ENCODE measurements at regions not wholly inside any gene's neighbourhood (a gene's known extent, or its start where the extent isn't known, plus 50 kb on each side); places are given as distances from the start of the nearest gene placed in this dataset.

DNA sequence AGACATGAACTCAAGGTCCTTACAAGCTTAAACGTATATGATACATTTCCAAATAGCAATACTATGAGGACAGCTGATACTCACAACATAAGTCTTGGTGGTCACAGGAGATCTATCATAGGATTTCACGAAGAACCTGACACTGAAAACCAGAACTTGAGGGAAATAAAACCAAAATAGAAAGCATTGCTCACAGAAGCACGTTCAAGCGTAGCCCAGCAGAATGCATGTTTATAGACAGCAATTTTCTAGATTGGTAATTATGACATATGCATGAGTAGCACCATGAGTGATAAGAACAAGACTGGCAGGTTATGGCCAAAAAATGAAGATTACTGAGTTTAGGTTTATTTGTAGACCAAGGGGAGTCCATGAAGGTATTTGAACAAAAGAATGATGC is 243.5 kb downstream of the ETS1 start:
- no peak for TF ChIP-seq RARB (CRISPR knock-in tag; IDR thresholded peaks at IDR 0.05)
- TF ChIP-seq ESRRG (CRISPR knock-in tag; IDR thresholded peaks at IDR 0.05): no peak
- TF ChIP-seq, protein P1, sequence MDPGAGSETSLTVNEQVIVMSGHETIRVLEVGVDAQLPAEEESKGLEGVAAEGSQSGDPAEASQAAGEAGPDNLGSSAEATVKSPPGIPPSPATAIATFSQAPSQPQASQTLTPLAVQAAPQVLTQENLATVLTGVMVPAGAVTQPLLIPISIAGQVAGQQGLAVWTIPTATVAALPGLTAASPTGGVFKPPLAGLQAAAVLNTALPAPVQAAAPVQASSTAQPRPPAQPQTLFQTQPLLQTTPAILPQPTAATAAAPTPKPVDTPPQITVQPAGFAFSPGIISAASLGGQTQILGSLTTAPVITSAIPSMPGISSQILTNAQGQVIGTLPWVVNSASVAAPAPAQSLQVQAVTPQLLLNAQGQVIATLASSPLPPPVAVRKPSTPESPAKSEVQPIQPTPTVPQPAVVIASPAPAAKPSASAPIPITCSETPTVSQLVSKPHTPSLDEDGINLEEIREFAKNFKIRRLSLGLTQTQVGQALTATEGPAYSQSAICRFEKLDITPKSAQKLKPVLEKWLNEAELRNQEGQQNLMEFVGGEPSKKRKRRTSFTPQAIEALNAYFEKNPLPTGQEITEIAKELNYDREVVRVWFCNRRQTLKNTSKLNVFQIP (CRISPR knock-in tag; IDR thresholded peaks at IDR 0.05; ENCODE audit: borderline replicate concordance, low read depth): no peak
- no peak for TF ChIP-seq GLIS3 (CRISPR knock-in tag; IDR thresholded peaks at IDR 0.05)
- TF ChIP-seq, protein P2, sequence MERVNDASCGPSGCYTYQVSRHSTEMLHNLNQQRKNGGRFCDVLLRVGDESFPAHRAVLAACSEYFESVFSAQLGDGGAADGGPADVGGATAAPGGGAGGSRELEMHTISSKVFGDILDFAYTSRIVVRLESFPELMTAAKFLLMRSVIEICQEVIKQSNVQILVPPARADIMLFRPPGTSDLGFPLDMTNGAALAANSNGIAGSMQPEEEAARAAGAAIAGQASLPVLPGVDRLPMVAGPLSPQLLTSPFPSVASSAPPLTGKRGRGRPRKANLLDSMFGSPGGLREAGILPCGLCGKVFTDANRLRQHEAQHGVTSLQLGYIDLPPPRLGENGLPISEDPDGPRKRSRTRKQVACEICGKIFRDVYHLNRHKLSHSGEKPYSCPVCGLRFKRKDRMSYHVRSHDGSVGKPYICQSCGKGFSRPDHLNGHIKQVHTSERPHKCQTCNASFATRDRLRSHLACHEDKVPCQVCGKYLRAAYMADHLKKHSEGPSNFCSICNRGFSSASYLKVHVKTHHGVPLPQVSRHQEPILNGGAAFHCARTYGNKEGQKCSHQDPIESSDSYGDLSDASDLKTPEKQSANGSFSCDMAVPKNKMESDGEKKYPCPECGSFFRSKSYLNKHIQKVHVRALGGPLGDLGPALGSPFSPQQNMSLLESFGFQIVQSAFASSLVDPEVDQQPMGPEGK (CRISPR knock-in tag; IDR thresholded peaks at IDR 0.05; ENCODE audit: borderline replicate concordance): no peak
- TF ChIP-seq ZFP30 (CRISPR knock-in tag; IDR thresholded peaks at IDR 0.05): no peak
- no peak for TF ChIP-seq ARNTL (CRISPR knock-in tag; IDR thresholded peaks at IDR 0.05; ENCODE audit: borderline replicate concordance, low read depth)
- no peak for TF ChIP-seq ZNF565 (CRISPR knock-in tag; conservative IDR thresholded peaks at IDR 0.05; ENCODE audit: low read depth)
- no peak for TF ChIP-seq TCF4 (CRISPR knock-in tag; IDR thresholded peaks at IDR 0.05; ENCODE audit: borderline replicate concordance)
- TF ChIP-seq, protein P3, sequence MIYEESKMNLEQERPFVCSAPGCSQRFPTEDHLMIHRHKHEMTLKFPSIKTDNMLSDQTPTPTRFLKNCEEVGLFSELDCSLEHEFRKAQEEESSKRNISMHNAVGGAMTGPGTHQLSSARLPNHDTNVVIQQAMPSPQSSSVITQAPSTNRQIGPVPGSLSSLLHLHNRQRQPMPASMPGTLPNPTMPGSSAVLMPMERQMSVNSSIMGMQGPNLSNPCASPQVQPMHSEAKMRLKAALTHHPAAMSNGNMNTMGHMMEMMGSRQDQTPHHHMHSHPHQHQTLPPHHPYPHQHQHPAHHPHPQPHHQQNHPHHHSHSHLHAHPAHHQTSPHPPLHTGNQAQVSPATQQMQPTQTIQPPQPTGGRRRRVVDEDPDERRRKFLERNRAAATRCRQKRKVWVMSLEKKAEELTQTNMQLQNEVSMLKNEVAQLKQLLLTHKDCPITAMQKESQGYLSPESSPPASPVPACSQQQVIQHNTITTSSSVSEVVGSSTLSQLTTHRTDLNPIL (CRISPR knock-in tag; IDR thresholded peaks at IDR 0.05; ENCODE audit: low read depth): no peak
- no peak for TF ChIP-seq ZFP3 (CRISPR knock-in tag; IDR thresholded peaks at IDR 0.05)
- no peak for TF ChIP-seq ISL1 (CRISPR knock-in tag; IDR thresholded peaks at IDR 0.05)
- TF ChIP-seq, protein P4, sequence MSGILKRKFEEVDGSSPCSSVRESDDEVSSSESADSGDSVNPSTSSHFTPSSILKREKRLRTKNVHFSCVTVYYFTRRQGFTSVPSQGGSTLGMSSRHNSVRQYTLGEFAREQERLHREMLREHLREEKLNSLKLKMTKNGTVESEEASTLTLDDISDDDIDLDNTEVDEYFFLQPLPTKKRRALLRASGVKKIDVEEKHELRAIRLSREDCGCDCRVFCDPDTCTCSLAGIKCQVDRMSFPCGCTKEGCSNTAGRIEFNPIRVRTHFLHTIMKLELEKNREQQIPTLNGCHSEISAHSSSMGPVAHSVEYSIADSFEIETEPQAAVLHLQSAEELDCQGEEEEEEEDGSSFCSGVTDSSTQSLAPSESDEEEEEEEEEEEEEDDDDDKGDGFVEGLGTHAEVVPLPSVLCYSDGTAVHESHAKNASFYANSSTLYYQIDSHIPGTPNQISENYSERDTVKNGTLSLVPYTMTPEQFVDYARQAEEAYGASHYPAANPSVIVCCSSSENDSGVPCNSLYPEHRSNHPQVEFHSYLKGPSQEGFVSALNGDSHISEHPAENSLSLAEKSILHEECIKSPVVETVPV (CRISPR knock-in tag; IDR thresholded peaks at IDR 0.05): no peak
